Loucy (cell line): ENCODE measurements at regions not wholly inside any gene's neighbourhood (a gene's known extent, or its start where the extent isn't known, plus 50 kb on each side); places are given as distances from the start of the nearest gene placed in this dataset.

Experiments used
- H2AFZ ChIP-seq: fragments of 200-600 bp; sonication (generic); 2 replicates; pipeline ENCODE4 v1.6.0; 2016; ENCODE audit warnings: antibody characterized with exemption, mild to moderate bottlenecking, low read length, moderate library complexity
- H3F3A ChIP-seq: fragments of 200-600 bp; 2 replicates; pipeline ENCODE4 v1.6.0; 2016; ENCODE audit warnings: antibody characterized with exemption, low read depth, mild to moderate bottlenecking
- H3K27me3 ChIP-seq: fragments of 200-600 bp; sonication (generic); 2 replicates; pipeline ENCODE4 v1.6.1; 2014; ENCODE audit warnings: low read length, mild to moderate bottlenecking; ENCODE audit not compliant: insufficient read depth, poor library complexity, severe bottlenecking
- H3K36me3 ChIP-seq: fragments of 200-600 bp; sonication (generic); 2 replicates; pipeline ENCODE4 v1.6.1; 2016; ENCODE audit warnings: low read length; ENCODE audit not compliant: insufficient read depth
- H3K4me1 ChIP-seq: fragments of 200-600 bp; sonication (generic); 2 replicates; pipeline ENCODE4 v1.5.1; 2014; ENCODE audit warnings: low read length, mild to moderate bottlenecking; ENCODE audit not compliant: insufficient read depth, poor library complexity, severe bottlenecking
- H3K4me2 ChIP-seq: fragments of 200-600 bp; sonication (generic); 2 replicates; pipeline ENCODE4 v1.6.0; 2014; ENCODE audit warnings: antibody characterized with exemption, low read length, low read depth, mild to moderate bottlenecking; ENCODE audit not compliant: poor library complexity, severe bottlenecking
- H3K4me3 ChIP-seq: fragments of 200-600 bp; sonication (generic); 2 replicates; pipeline ENCODE4 v1.5.1; 2014; ENCODE audit warnings: low read length, mild to moderate bottlenecking, mixed read lengths; ENCODE audit not compliant: poor library complexity, severe bottlenecking
- H3K79me2 ChIP-seq: fragments of 200-600 bp; sonication (generic); 2 replicates; pipeline ENCODE4 v1.6.1; 2014; ENCODE audit warnings: low read length; ENCODE audit not compliant: insufficient read depth
- H3K9ac ChIP-seq: fragments of 200-600 bp; sonication (generic); 2 replicates; pipeline ENCODE4 v1.6.0; 2014; ENCODE audit warnings: mild to moderate bottlenecking, low read depth, low read length, moderate library complexity; ENCODE audit not compliant: poor library complexity, severe bottlenecking
- H3K9me2 ChIP-seq: fragments of 200-600 bp; sonication (generic); replicated peaks from 2 replicates; pipeline ENCODE4 v1.6.1; 2016; ENCODE audit warnings: low read depth, low read length, mixed read lengths
- H3K9me3 ChIP-seq: fragments of 200-600 bp; sonication (generic); 2 replicates; pipeline ENCODE4 v1.6.1; 2014; ENCODE audit warnings: mild to moderate bottlenecking, antibody characterized with exemption, low read length, low read depth; ENCODE audit not compliant: insufficient read depth
- H4K20me1 ChIP-seq: fragments of 200-600 bp; sonication (generic); 2 replicates; pipeline ENCODE4 v1.6.0; 2014; ENCODE audit warnings: antibody characterized with exemption, low read length, mild to moderate bottlenecking; ENCODE audit not compliant: insufficient read depth, poor library complexity, severe bottlenecking
- CTCF ChIP-seq: fragments of 200-600 bp; sonication (generic); conservative IDR thresholded peaks from 2 replicates; pipeline ENCODE4 v1.5.1; 2014; ENCODE audit warnings: mild to moderate bottlenecking, antibody characterized with exemption, low read length
- EZH2phosphoT487 ChIP-seq: fragments of 200-600 bp; IDR thresholded peaks from 2 replicates; pipeline ENCODE4 v1.6.1; 2018; ENCODE audit warnings: antibody characterized with exemption, mild to moderate bottlenecking, moderate library complexity, borderline replicate concordance

GRCh38 chr19:31533114-31533513 is 183.9 kb upstream of the TSHZ3 start:
- Histone ChIP-seq H3K4me1 (no peaks in the 10 kb centered on the region), H3F3A (no peaks in the 10 kb centered on the region), H4K20me1 (no peaks in the 10 kb centered on the region), H3K27me3 (no peaks in the 10 kb centered on the region), H2AFZ (no peak overlapping the region), H3K4me2 (no peak overlapping the region), H3K9me2 (no peaks in the 10 kb centered on the region), H3K36me3 (no peaks in the 10 kb centered on the region), H3K4me3 (no peak overlapping the region), H3K79me2 (no peaks in the 10 kb centered on the region), H3K9me3 (peaks cover 12% of the 10 kb centered on the region; the same call in 1 of the 2 replicates), H3K9ac (no peak overlapping the region)
- TF ChIP-seq CTCF (no peak), EZH2phosphoT487 (no peak)

GRCh38 chr19:31534231-31534630 is 185.0 kb upstream of the TSHZ3 start:
- Histone ChIP-seq H2AFZ (no peak overlapping the region), H3F3A (no peaks in the 10 kb centered on the region), H3K9me2 (no peaks in the 10 kb centered on the region), H3K79me2 (no peaks in the 10 kb centered on the region), H3K27me3 (no peaks in the 10 kb centered on the region), H3K9me3 (peaks cover 12% of the 10 kb centered on the region; the same call in 1 of the 2 replicates), H3K9ac (no peak overlapping the region), H3K4me1 (no peaks in the 10 kb centered on the region), H3K36me3 (no peaks in the 10 kb centered on the region), H3K4me2 (no peak overlapping the region), H4K20me1 (no peaks in the 10 kb centered on the region), H3K4me3 (no peak overlapping the region)
- no peak for TF ChIP-seq CTCF
- TF ChIP-seq EZH2phosphoT487 = no peak

GRCh38 chr19:31534786-31535657 is 185.8 kb upstream of the TSHZ3 start:
- no peaks in the 10 kb centered on the region for H3K79me2 ChIP-seq
- H3K27me3 ChIP-seq = no peaks in the 10 kb centered on the region
- H3F3A ChIP-seq = no peaks in the 10 kb centered on the region
- H3K4me1 ChIP-seq = no peaks in the 10 kb centered on the region
- H3K36me3 ChIP-seq = no peaks in the 10 kb centered on the region
- no peaks in the 10 kb centered on the region for H3K9me2 ChIP-seq
- H2AFZ ChIP-seq = no peak overlapping the region
- H3K9me3 ChIP-seq = peaks cover 9% of the 10 kb centered on the region; the same call in 1 of the 2 replicates
- H3K9ac ChIP-seq = no peak overlapping the region
- H3K4me3 ChIP-seq = no peak overlapping the region
- no peaks in the 10 kb centered on the region for H4K20me1 ChIP-seq
- TF ChIP-seq EZH2phosphoT487 (no peak), CTCF (no peak)
- H3K4me2 ChIP-seq = no peak overlapping the region
